GM12872 (cell line): ENCODE measurements at regions not wholly inside any gene's neighbourhood (a gene's known extent, or its start where the extent isn't known, plus 50 kb on each side); places are given as distances from the start of the nearest gene placed in this dataset.

ENCODE experiments used
- CTCF ChIP-seq: IDR thresholded peaks from 3 replicates; pipeline ENCODE4 v1.5.1; 2011; ENCODE audit warnings: low read depth, mild to moderate bottlenecking, low read length, moderate library complexity; ENCODE audit not compliant: insufficient read depth

DNA sequence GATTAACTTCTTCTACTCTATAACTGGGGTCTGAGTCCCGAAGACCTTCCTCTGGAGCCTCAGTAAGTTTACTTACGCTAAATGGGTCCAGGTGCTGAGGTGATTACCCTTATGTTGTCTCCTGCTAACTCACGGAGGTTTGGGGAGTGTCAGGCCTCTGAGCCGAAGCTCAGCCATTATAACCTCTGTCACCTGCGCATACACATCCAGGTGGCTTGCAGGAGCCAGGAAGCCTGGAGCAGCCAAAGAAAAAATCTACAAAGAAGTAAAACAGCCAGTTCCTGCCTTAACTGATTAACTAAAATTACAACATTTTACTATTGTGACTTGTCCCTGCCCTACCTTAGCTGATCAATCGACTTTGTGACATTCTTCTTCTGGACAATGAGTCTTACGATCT, 350.7 kb downstream of the GLRX3 start:
- no peak for TF ChIP-seq CTCF

GRCh38 chr10:130487566-130487965, 351.4 kb downstream of the GLRX3 start:
- no peak for TF ChIP-seq CTCF

DNA sequence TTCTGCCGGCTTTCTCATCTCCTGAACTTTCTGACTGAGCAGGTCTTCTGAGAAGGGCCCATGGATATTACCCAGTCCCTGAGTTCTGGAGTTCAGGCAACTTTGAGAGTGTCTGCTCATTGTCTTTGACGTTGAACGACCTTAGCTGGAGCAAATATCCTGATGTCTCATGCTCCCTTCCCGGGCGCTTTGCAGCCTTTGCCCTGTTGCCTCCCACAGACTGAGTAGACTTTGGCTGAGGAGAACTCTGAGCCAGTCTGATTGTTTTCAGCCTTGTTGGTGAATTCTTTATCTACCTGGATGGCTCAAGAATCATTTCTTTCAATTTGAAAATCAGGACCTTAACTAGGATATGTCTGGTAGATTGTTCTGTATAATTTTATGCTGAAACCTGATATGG, 353.7 kb downstream of the GLRX3 start:
- no peak for TF ChIP-seq CTCF

GRCh38 chr10:130491011-130491692, 355.0 kb downstream of the GLRX3 start:
- no peak for TF ChIP-seq CTCF

DNA sequence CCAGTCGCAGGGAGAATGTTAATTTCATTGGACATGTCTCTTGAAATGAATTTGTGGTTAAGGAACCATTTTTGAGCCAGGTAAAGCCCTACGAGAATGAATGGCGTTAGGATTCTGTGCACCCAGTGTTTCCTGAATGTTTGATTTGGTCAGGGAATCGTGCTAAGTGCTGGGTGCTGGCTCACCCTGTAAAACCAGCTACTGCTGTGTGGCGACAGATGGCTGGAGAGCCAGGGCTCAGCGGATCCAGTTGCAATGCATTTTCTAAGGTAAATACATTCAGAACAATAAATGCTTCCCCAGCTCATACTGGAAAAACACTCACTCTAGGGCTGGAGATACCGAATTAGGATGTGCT, 355.5 kb downstream of the GLRX3 start:
- no peak for TF ChIP-seq CTCF

DNA sequence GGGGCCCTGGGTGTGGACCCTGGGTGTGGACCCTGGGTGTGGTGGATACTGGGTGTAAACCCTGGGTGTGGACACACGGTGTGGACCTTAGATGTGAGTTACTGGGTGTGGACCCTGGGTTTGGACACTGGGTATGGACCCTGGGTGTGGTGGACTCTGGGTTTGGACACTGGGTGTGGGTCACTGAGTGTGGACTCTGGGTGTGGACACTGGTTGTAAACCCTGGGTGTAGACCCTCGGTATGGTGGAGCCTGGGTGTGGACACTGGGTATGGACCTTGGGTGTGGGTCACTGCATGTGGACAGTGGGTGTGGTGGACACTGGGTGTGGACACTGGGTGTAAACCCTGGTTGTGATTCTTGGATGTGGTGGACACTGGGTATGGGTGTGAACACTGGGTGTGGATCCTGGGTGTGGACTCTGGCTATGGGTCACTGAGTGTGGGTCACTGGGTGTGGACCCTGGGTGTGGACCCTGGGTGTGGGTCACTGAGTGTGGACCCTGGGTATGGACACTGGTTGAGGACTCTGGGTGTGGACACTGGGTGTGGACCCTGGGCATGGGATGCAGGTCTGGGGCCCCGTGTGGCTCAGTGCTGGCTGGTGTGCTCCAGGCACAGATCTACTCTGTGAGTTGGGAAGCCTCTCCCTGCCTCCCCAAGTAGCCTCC, 356.2 kb downstream of the GLRX3 start:
- no peak for TF ChIP-seq CTCF

DNA sequence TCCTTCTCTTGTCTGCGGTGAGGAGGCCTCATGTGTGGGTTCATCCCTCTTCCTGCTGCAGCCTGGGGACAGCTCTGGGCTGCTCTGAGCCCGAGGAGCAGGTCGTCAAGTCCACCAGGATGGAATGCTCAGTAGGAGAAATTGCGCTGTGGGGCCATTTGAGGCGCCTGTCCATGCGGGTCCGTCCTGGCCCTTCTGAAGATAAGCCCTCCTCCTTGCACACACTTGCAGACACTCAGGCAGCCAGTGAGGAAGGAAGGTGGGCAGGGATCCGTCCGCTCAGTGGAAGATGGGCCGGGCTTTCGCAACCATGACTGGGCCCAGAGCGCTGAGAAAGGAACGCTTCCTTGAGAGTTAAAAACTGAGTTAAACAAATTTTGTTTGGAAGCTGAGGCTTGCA, 356.8 kb downstream of the GLRX3 start:
- no peak for TF ChIP-seq CTCF
